Neural cell (in vitro differentiated cells): ENCODE measurements at regions not wholly inside any gene's neighbourhood (a gene's known extent, or its start where the extent isn't known, plus 50 kb on each side); places are given as distances from the start of the nearest gene placed in this dataset.

Source experiments
- EP300 ChIP-seq: fragments of 450-650 bp; conservative IDR thresholded peaks from 2 replicates; pipeline ENCODE4 v1.6.1; 2014; ENCODE audit warnings: antibody characterized with exemption, mild to moderate bottlenecking, moderate library complexity; ENCODE audit not compliant: poor library complexity, severe bottlenecking
- EZH2 ChIP-seq: fragments of 200-600, 300-800 bp; shearing (Covaris generic), sonication (generic); IDR thresholded peaks from 2 replicates; pipeline ENCODE4 v1.6.1; 2014; ENCODE audit warnings: antibody characterized with exemption, low read length, borderline replicate concordance, mild to moderate bottlenecking; ENCODE audit not compliant: insufficient read depth, poor library complexity, severe bottlenecking

GRCh38 chr6:68086199-68086598 lies 548.9 kb upstream of the ADGRB3 start:
- no peak for TF ChIP-seq EP300
- TF ChIP-seq EZH2: no peak
